Karpas-422 (cell line): ENCODE measurements at regions not wholly inside any gene's neighbourhood (a gene's known extent, or its start where the extent isn't known, plus 50 kb on each side); places are given as distances from the start of the nearest gene placed in this dataset. TPM values are rescaled to one million over a fixed set of nuclear protein-coding genes. Genes with fewer than 3 reads are reported as not detected.

ENCODE experiments used
- small RNA-seq: library from RNA; depleted of rRNA; stranded (forward); fragments of <200 nt; gene quantifications from one replicate; pipeline ENCODE3, GENCODE V24; 2014

Small RNA genes in the stretch of these regions (small RNA-seq; reads per million reads assigned to genes)
- gene AC009229.3, result not detected
- gene RNU6-951P, result not detected
